ENCODE measurements at regions not wholly inside any gene's neighbourhood (a gene's known extent, or its start where the extent isn't known, plus 50 kb on each side); places are given as distances from the start of the nearest gene placed in this dataset.

DNA sequence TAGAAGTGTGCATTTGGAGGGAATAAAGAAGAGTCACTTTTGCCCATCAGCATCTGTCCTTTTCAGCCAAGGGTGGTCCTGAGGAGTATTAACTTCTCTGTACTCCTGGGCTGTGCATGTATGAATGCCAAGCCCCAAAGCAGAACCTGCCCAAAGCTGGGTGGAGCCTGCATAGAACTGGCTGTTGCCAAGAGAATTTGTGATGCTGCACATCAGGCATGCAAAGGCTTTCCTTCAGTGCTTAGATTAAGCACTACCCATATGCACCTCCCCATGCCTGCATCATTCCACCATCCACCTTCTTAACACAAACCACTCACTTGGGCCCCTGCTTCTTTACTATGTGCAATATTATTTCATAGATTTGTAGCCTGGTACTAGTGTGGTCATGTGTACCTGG is 493.8 kb downstream of the KIF4B start:
- no peak overlapping the region for H3K4me3 ChIP-seq (ENCODE audit: insufficient read depth, low read depth, low read length)
- dilution Hi-C loops (cut with HindIII; ENCODE audit: low sequenced_read_pairs, unreplicated experiment): no loop called here
- H3K56ac ChIP-seq (ENCODE audit: extremely low read depth, insufficient read depth, low read length): no peak overlapping the region
- no peak overlapping the region for H2BK20ac ChIP-seq (ENCODE audit: low read depth, low read length)
- H4K91ac ChIP-seq (ENCODE audit: insufficient read depth, low read depth, low read length): no peak overlapping the region
- H2BK120ac ChIP-seq (ENCODE audit: low read depth, low read length): no peak overlapping the region
- H3K14ac ChIP-seq (replicated peaks; ENCODE audit: low read depth, low read length): no peak overlapping the region
- no peaks in the 10 kb centered on the region for H3K36me3 ChIP-seq (ENCODE audit: control insufficient read depth, insufficient read depth, low read length)
- H4K5ac ChIP-seq (ENCODE audit: low read depth, low read length): no peak overlapping the region
- no peak overlapping the region for H3K9ac ChIP-seq (ENCODE audit: low read depth, low read length)
- H4K8ac ChIP-seq (ENCODE audit: low read depth in 2 of 2, low read length in 2 of 2): no peak overlapping the region
- no peak for DNase-seq
- TF ChIP-seq USF2 (IDR thresholded peaks at IDR 0.05; ENCODE audit: low read depth, low read length) (no peak), RFX5 (IDR thresholded peaks at IDR 0.05; ENCODE audit: low read depth, low read length) (no peak), POLR2A (IDR thresholded peaks at IDR 0.05; ENCODE audit: low read depth, low read length) (no peak), CHD1 (IDR thresholded peaks at IDR 0.05; ENCODE audit: low read depth, low read length) (no peak), RCOR1 (IDR thresholded peaks at IDR 0.05; ENCODE audit: insufficient replicate concordance, low read length) (no peak), ELK1 (IDR thresholded peaks at IDR 0.05; ENCODE audit: borderline replicate concordance, low read depth, low read length) (no peak), FOS (IDR thresholded peaks at IDR 0.05; ENCODE audit: low read depth, low read length) (no peak), BHLHE40 (IDR thresholded peaks at IDR 0.05; ENCODE audit: low read depth, low read length) (no peak), MAZ (IDR thresholded peaks at IDR 0.05; ENCODE audit: borderline replicate concordance, low read depth, low read length) (no peak), MAFK (IDR thresholded peaks at IDR 0.05; ENCODE audit: low read depth, low read length) (no peak)
- CTCF ChIA-PET: no interaction called here
- ATAC-seq (ENCODE audit: low read depth): no peak
- no peak overlapping the region for H2BK5ac ChIP-seq (ENCODE audit: low read depth, low read length, poor library complexity, severe bottlenecking)
- H3K23ac ChIP-seq (ENCODE audit: low read depth, low read length): no peak overlapping the region
- no peaks in the 10 kb centered on the region for H4K20me1 ChIP-seq (ENCODE audit: insufficient read depth, low read length)
- H3K4ac ChIP-seq (ENCODE audit: low read depth, low read length): no peak overlapping the region
- no peaks in the 10 kb centered on the region for H3K9me1 ChIP-seq (ENCODE audit: insufficient read depth, low read length)
- no peak overlapping the region for H3K27ac ChIP-seq (ENCODE audit: insufficient read depth, low read length)
- intact Hi-C loops (cut with micrococcal nuclease): no loop called here
- H3K9me3 ChIP-seq (ENCODE audit: control insufficient read depth, insufficient read depth, low read length): peaks cover 16% of the 10 kb centered on the region
- H3K79me1 ChIP-seq (ENCODE audit: low read depth in 1 of 2, low read length in 2 of 2): no peaks in the 10 kb centered on the region
- H3K18ac ChIP-seq (ENCODE audit: low read depth, low read length): no peak overlapping the region
- H2AFZ ChIP-seq (replicated peaks; ENCODE audit: low read length, poor library complexity): no peak overlapping the region
- H3K4me1 ChIP-seq (ENCODE audit: control insufficient read depth, insufficient read depth, low read length): no peaks in the 10 kb centered on the region
- POLR2A ChIA-PET (ENCODE audit: unreplicated experiment): no interaction called here
- in situ Hi-C loops (cut with MboI; ENCODE audit: low sequenced_read_pairs): no loop called here
- H3K4me2 ChIP-seq (ENCODE audit: low read depth, low read length): no peak overlapping the region
- H2BK15ac ChIP-seq (ENCODE audit: low read depth, low read length): no peak overlapping the region
- no peaks in the 10 kb centered on the region for H3K27me3 ChIP-seq (ENCODE audit: control insufficient read depth, insufficient read depth, low read length)
- no peak overlapping the region for H2AK5ac ChIP-seq (ENCODE audit: low read depth, low read length)
- no peak overlapping the region for H2AK9ac ChIP-seq (replicated peaks; ENCODE audit: low read depth, low read length, poor library complexity)
- BruUV-seq (replicated peaks): no TSS peak
